CD4-positive, alpha-beta T cell treated with Interleukin-4 for 1 hour (primary cell): ENCODE measurements at regions not wholly inside any gene's neighbourhood (a gene's known extent, or its start where the extent isn't known, plus 50 kb on each side); places are given as distances from the start of the nearest gene placed in this dataset.
"Not testable (repeated sequence)": the region's sequence is repeated elsewhere in the genome, so short reads cannot be mapped to it uniquely, and the experiment has no call there.

Experiments used
- DNase-seq, 2 donors: peaks; one replicate each; pipeline ENCODE4 v3.0.0-alpha.2; 2020 to 2022

DNA sequence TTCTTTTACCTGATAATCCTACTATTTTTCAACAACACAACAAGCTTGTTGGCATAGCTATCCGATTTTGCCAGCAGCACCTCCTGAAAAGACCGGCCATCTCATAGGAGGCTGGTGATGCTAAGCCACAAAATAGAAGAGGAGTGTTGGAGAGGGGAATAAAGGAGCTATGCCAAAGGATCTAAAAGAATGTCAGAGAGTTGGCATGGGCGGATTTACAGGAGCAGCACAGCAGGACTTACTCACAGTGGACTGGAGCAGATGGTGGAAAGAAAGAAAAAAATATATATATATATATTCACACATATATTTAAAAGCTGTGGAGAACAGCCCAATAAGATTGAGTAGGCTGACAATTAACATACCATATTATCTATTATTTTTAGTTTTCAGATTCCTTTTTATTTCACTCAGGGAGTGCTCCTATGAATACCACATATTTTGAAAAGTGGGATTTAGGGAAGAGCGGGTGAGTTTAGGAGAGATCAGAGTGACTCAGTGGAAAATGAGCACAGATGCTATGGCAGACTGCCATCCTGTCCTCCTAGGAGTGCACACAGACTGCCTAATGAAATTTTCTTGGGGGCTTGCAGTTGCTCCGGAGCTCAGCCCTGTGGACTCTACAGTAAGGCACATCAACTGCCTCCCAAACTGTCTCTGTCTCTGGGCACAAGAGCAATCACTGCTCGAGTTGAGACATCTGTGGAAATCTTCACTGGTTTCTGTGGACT, 394.4 kb upstream of the CHRM3 start:
- no peak for DNase-seq

GRCh38 chr1:238985312-238985711, 401.1 kb upstream of the CHRM3 start:
- no peak for DNase-seq

GRCh38 chr1:238982736-238983135, 403.6 kb upstream of the CHRM3 start:
- no peak for DNase-seq

DNA sequence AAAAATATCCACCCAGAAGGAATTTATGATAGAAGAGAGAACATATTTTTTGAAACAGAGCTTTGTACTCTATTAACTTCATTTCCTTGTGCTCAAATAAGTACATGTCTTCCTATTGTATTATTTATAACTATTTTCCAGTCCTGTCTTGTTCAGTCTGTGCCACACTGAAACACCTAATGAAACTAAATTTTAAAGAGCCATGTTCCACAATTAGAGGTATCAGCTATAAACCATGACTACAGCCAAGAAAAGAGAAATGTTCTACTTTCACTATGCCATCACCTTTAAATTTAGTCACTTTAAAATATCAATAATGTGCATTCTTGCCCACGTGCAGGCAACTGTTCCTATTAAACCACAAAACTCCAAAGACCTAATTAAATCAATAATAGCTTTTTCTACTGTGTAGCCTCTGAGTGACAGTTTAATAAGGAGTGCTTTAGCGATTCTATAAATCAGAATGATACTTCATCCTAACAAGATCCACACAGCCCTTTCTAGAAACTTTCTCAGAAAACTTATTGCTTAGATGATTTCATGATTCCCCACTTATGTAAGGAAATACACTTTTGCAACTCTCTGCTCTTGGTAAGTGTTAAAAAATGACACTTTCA, 404.9 kb upstream of the CHRM3 start:
- DNase-seq, result no peak

DNA sequence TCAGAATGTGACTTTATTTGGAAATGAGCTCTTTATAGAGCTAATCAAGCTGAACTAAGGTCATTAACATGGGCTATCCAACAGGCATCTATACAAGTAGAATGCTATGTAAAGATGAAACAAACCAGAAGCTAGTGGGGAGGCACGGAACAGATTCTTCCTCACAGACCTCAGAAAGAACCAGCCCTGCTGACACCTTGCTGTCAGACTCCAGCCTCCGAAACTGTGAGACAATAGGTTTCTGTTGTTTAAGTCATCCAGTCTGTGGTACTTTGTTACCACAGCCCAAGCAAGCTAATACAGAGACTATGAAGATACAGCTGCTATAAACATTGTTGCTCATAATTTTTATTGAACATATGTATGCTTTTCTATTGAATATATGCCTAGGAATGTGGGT, 406.3 kb upstream of the CHRM3 start:
- no peak for DNase-seq

- no peak for DNase-seq
Measured at GRCh38 chr1:238964631-238965030, 421.7 kb upstream of the CHRM3 start.

GRCh38 chr1:238962941-238963340, 423.4 kb upstream of the CHRM3 start:
- DNase-seq, result no peak

DNA sequence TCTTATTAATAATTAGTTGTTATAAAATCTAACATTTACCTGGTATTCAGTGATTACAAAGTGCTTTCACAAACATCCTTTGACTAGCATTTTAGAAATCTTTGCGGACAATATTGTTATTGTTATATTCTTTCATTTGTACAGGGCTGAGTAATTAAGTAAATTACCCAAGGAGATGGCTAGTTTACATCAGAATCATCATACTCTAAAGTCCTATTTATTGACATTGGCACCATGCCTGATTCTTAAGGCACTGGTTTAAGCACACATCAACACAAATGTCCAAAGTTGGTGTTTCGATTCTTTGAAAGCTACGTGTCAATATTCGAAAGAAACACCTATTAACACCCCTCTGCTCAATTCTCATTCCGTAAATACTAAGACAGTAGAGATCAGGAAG, 424.6 kb upstream of the CHRM3 start:
- no peak for DNase-seq

DNA sequence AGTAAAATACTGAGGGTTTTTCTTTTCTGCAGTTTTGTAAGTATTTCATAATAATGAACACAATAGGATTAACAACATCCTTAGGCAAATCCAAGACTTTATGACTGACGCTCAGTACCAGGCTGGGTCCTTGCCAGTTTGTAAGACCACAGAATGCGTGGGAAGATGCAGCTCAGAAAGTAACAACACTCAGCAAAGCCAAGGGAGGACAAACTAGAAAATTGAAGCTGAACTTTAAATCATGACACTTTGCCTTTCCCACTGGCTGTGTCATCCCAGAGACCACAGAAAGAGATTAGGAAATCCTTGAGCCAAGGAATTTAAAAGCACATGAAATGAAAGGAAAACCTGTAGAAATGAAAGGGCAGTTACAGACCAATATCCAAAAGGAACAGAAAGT, 426.3 kb upstream of the CHRM3 start:
- no peak for DNase-seq

DNA sequence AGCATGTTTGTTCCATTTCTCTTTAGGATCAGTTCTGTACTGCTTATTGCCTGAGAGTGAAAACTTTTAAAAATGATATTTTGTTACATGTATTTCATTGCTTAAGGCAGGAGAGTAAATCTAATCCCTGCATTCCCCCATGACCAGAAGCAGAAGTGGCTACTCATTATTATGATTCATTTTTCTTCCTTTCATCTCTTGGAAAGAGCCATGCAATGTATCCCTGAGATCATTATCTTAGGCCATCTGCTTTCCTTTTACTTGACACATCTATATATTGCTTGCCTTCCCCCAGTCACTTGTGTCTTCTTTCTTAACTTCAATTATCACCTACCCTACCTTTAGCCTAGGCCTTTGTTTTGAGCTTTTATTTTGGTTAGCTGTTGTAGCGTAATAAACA, 430.4 kb upstream of the CHRM3 start:
- DNase-seq, result no peak

DNA sequence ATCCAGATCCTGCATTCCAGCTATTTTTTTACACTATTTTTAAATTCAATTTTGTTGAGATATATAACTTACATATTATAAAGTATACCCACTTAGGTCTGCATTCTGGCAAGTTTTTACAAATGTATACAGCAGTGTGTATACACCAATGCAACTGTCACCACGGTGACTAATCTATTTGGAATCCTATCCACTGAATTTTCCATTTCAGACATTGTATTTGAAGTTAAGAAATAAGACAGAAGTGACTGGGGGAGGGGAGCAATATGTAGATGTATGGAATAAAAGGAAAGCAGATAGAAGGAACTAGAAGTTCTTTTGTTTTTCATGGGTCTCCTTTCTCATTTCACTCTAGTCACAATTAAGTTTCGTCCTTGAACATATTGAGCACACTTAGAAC, 431.5 kb upstream of the CHRM3 start:
- no peak for DNase-seq

- no peak for DNase-seq
Measured at GRCh38 chr1:238953448-238954010, 432.8 kb upstream of the CHRM3 start.

GRCh38 chr1:238951809-238952208, 434.6 kb upstream of the CHRM3 start:
- DNase-seq, result no peak

DNA sequence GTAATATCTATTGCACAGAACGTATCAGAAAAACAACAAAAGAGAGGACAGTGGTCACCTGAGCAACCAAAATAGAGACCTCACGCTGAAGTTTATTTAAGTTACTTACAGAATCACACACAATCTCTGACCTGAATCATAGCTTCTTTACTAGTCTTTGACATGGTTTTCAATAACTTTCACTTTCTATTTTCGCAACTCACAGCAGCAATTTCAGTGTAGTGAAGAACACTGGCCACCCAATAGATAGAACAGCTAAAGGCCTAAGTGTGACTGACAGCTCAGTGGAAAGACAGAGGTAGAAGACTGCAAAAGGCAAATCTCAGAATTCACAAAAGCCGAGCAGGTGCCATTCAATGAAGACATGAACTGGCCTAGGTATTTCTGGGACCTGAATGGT, 435.6 kb upstream of the CHRM3 start:
- DNase-seq, result no peak

GRCh38 chr1:238950017-238950416, 436.4 kb upstream of the CHRM3 start:
- no peak for DNase-seq

DNA sequence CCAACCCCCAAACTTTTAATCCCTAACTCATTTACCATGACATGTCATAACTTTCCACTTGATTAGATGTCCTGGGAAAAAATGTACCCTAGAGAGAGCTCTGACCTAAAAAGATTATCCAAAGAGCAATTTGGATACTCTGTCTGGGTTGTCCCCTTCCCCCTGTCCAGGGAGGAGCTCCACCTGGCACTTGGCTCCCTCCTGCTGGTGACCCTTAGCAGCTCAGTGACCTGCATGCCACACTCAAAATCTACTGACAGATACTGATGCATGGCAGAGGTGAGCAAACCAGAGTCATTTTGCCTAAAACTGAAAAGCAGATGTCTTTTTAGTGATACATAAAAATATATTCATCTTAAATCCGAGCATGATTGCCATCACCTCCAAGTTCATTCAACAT, 442.3 kb upstream of the CHRM3 start:
- DNase-seq, result no peak

- DNase-seq, result no peak
Measured at GRCh38 chr1:238927899-238928298, 458.5 kb upstream of the CHRM3 start.

DNA sequence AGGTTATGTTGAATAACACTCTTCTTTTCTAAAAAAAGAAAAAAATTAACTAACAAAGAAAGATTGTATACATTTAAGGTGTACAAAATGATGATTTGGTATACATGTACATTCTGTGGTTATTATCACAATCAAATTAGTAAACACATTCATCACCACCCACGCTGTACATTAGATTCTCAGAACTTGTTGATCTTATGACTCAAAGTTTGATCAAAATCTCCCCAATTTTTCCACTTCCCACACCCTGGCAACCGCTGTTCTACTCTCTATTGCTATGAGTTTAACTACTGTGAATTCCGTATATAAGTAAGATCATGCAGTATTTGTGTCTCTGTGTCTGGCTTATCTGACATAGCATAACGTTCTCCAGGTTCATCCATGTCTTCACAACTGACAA, 469.5 kb upstream of the CHRM3 start:
- DNase-seq, result no peak

DNA sequence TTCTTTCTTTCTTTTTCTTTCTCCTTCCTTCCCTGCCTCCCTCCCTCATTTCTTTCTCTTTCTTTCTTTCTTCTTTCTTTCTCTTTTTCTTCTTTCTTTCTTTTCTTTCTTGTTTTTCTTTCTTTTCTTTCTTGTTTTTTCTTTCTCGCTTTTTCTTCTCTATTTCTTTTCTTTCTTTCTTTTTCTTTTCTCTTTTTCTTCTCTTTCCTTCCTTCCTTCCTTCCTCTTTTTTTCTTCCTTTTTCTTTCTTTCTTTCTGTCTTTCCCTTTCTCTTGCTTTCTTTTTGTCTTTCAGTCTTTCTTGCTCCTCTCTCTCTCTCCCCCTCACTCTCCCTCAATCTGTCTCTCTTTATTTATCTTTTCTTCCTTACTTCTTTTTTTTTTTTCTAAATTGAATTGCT, 472.0 kb upstream of the CHRM3 start:
- no peak for DNase-seq

DNA sequence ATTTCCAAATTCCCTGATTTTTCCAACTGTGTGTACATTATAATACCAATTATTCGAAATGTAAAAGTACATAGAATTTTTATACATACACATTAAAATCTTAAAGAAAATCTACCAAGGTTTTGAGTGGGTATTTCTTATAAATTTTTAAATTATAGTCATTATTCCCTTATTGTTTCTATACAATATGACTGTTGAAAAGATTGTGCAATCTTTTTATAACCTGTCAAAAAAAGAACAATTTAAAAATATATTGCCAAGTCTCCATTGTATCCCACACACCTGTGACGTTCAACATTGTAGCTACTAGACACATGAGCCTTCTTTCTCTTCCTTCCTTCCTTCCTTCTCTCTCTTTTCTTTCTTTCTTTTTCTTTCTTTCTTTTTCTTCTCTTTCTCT, 473.2 kb upstream of the CHRM3 start:
- no peak for DNase-seq

GRCh38 chr1:238912148-238912547, 474.2 kb upstream of the CHRM3 start:
- no peak for DNase-seq

GRCh38 chr1:238902752-238903151, 483.6 kb upstream of the CHRM3 start:
- DNase-seq, result not testable (repeated sequence)

DNA sequence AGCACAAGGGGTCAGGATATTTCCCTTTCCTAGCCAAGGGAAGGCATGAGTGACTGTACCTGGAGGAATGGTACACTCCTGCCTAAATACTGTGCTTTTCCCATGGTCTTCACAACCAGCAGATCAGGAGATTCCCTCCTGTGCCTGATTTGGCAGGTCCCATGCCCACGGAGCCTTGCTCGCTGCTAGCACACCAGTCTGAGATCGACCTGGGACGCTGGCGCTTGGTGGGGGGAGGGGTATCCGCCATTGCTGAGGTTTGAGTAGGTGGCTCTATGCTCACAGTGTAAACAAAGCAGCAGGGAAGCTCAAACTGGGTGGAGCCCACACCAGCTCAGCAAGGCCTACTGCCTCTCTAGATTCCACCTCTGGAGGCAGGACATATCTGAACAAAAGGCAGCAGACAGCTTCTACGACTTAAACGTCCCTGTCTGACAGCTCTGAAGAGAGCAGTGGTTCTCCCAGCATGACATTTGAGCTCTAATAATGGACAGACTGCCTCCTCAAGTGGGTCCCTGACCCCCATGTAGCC, 486.0 kb upstream of the CHRM3 start:
- DNase-seq, result no peak

GRCh38 chr1:238898856-238899255, 487.5 kb upstream of the CHRM3 start:
- no peak for DNase-seq
